ENCODE measurements at regions not wholly inside any gene's neighbourhood (a gene's known extent, or its start where the extent isn't known, plus 50 kb on each side); places are given as distances from the start of the nearest gene placed in this dataset.

- Histone ChIP-seq H3K4me3 (no peak overlapping the region), H3K4me1 (no peaks in the 10 kb centered on the region; the same call in 1 of the 2 replicates), H3K27me3 (ENCODE audit: low read depth) (peaks cover 83% of the 10 kb centered on the region), H3K36me3 (replicated peaks) (no peaks in the 10 kb centered on the region), H3K9me3 (no peaks in the 10 kb centered on the region)
- no peak for DNase-seq (ENCODE audit: low spot score in 2 of 2)
- in situ Hi-C loops (cut with MboI; ENCODE audit: low sequenced_read_pairs) = no loop called here
These were observed 60.1 kb upstream of the PAX2 start for GRCh38 chr10:100685331-100685730.

DNA sequence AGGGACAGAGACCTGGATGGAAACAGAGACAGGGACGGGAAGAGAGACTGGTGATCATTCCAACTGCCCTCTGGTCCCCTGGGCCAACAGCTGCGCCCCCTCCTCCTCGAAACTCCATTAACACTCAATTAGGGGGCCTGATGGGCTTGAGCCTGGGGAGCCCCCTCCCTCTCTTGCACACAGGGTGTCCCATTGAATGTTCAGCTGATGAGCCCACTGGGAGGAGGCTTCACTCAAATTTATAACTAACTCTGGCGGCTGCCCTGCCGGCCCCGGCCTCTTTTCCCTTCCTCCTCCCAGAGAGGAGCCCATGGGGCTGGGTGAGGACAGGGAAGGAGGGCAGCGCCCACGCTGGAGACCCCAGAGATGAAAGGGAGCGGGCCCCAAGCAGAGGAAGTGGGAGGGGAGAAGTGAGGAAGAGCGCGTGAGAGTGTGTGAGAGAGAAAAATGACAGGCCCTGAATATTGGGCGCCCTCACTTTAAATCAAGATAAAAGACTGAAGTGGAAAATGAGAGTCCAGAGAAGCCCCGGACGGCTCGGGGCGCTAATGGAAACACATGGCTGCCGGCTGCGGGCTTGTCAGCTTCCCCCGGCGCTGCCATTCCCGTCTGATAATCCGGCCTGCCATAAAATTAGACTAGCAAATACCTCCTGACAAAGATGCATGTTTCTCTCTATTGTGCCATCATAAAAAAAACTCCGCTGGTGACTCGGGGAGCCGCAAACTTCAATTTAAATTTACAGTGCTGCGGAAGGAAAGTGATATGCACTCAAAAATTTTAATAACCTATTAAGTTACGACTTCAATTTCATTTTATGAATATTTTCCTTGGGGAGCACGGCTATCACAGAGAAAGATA lies 58.0 kb upstream of the PAX2 start:
- Histone ChIP-seq H3K4me1 (no peaks in the 10 kb centered on the region; the same call in 1 of the 2 replicates), H3K36me3 (replicated peaks) (no peaks in the 10 kb centered on the region), H3K4me3 (no peak overlapping the region), H3K27me3 (ENCODE audit: low read depth) (peaks cover 81% of the 10 kb centered on the region), H3K9me3 (no peaks in the 10 kb centered on the region)
- in situ Hi-C loops (cut with MboI; ENCODE audit: low sequenced_read_pairs) = no loop called here
- DNase-seq (ENCODE audit: low spot score in 2 of 2) = peak; percentile 18 to 32

DNA sequence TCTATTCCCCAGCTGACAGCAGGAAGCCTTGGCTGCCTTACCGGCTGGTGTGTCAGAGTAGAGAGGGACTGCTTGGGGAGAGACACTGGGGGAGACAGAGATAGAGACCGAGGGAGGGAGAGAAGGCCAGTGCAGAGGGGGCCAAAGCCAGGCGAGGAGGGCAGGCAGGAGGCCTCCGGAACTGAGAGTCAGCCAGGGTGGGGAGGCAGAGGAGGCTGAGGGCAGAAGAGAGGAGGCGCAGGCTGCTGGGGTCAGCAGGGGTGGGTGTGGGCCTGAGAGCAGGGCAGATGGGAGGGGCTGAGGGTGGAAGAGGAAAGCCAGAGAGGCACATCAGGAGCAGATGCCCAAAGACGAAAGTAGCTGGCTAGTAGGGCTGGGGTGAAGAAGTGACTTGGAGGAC lies 57.2 kb upstream of the PAX2 start:
- no peaks in the 10 kb centered on the region; the same call in 1 of the 2 replicates for H3K4me1 ChIP-seq
- in situ Hi-C loops (cut with MboI; ENCODE audit: low sequenced_read_pairs) = no loop called here
- no peaks in the 10 kb centered on the region for H3K36me3 ChIP-seq (replicated peaks)
- H3K27me3 ChIP-seq (ENCODE audit: low read depth) = peaks cover 75% of the 10 kb centered on the region
- no peak overlapping the region for H3K4me3 ChIP-seq
- DNase-seq (ENCODE audit: low spot score in 2 of 2) = no peak
- H3K9me3 ChIP-seq = no peaks in the 10 kb centered on the region

GRCh38 chr10:100693821-100694220 lies 51.6 kb upstream of the PAX2 start:
- in situ Hi-C loops (cut with MboI; ENCODE audit: low sequenced_read_pairs) = no loop called here
- Histone ChIP-seq H3K9me3 (no peaks in the 10 kb centered on the region), H3K4me3 (no peak overlapping the region), H3K4me1 (no peaks in the 10 kb centered on the region), H3K27me3 (ENCODE audit: low read depth) (peaks cover 24% of the 10 kb centered on the region), H3K36me3 (replicated peaks) (no peaks in the 10 kb centered on the region)
- no peak for DNase-seq (ENCODE audit: low spot score in 2 of 2)
